ENCODE measurements at regions not wholly inside any gene's neighbourhood (a gene's known extent, or its start where the extent isn't known, plus 50 kb on each side); places are given as distances from the start of the nearest gene placed in this dataset.
"Not testable (repeated sequence)": the region's sequence is repeated elsewhere in the genome, so short reads cannot be mapped to it uniquely, and the experiment has no call there.

- TF ChIP-seq CTCF (IDR thresholded peaks at IDR 0.05; ENCODE audit: poor library complexity); EZH2 (IDR thresholded peaks at IDR 0.05; ENCODE audit: borderline replicate concordance); EZH2phosphoT487 (IDR thresholded peaks at IDR 0.05; ENCODE audit: low read depth, severe bottlenecking, unreplicated experiment): not testable (repeated sequence)
These were observed 77.2 kb upstream of the AGAP9 start for GRCh38 chr10:47600604-47601003.

Measured in hepatocyte (in vitro differentiated cells).